LoVo (cell line): ENCODE measurements at regions not wholly inside any gene's neighbourhood (a gene's known extent, or its start where the extent isn't known, plus 50 kb on each side); places are given as distances from the start of the nearest gene placed in this dataset.

Experiments used
- DNase-seq: peaks from one replicate; pipeline ENCODE4 v3.0.0-alpha.2; 2016; ENCODE audit warnings: low spot score

DNA sequence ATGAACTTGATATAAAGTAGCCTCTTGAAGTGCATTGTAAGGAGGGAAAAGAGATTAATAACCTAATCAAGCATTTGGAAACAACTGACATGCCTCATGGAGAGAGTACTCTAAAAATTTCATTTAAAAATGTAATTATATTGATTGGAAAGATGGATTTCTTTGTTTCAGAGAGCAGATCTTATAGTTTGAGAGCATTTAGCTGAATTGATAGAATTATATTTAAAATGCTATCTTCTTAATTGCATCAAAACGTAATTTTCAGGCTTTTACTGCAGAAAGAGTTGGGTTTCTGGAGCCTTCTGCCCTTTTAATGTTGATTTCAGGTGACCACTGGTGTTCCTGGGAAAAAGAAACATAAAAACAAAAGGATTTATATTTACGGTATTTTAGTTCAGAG is 130.6 kb downstream of the EDN3 start:
- DNase-seq = no peak

DNA sequence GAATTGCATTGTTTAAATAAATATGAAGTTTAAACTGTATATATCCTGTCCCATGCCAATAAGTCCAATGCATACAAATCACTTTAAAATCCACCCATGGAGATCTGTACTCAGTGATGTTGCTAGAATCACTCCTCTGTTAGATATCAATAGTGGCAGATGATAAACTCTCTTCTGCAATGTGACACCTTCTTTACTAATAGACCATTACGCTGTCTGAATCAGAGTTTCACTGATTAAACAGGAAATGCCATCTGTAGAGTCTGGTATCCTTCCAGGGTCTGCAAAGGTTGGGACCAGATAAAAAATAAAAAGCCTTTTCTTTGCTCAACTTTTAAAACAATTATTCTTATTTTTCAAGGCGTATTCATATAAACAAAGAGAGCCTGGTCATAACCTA is 134.5 kb downstream of the EDN3 start:
- no peak for DNase-seq

GRCh38 chr20:59435518-59435917 is 135.1 kb downstream of the EDN3 start:
- DNase-seq = no peak

- no peak for DNase-seq
These were observed 137.2 kb downstream of the EDN3 start for GRCh38 chr20:59437601-59438031.

DNA sequence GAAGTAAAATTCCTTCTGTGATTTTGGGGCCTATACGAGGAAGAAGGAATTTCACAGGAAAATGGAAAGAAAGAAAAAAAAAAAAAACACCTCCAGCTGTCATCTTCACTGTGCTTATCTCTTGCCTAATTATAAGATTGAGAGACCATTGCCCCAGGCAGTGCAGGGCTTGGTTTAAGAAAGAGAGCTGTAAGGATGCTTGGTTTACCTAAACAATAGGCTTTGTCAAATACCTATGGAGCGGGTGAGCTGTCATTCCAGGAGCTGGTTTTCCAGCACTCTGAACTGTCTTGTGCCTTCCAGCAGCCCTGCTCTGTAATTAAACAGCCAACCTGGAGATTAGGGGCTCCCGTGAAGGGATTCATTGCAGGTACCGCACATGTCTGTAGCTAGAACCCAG is 137.8 kb downstream of the EDN3 start:
- no peak for DNase-seq

GRCh38 chr20:59439243-59439642 is 138.8 kb downstream of the EDN3 start:
- no peak for DNase-seq

GRCh38 chr20:59441306-59441705 is 140.9 kb downstream of the EDN3 start:
- DNase-seq = no peak

GRCh38 chr20:59441860-59442810 is 141.7 kb downstream of the EDN3 start:
- no peak for DNase-seq

- DNase-seq = no peak
These were observed 143.1 kb downstream of the EDN3 start for GRCh38 chr20:59443550-59443949.

- no peak for DNase-seq
These were observed 146.0 kb downstream of the EDN3 start for GRCh38 chr20:59446376-59446775.

DNA sequence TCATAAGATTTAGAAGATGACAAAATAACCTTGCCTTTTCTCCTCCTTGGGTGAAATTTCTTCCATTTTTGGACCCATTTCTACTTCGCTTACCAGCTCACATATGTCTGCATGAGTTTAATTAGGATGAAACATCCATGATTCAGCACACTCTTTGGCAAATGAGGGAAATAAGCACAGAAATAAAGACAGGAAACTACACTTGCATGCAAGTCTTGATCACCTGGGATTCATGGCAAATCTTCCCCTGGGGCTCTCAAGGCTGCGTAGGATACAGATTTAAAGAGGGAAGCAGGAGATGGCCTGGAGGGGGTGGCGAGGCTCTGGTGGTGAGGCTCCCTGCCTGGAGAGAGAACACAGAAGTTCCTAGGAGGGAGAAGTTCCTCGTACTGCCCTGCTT is 147.8 kb downstream of the EDN3 start:
- no peak for DNase-seq

GRCh38 chr20:59448851-59449444 is 148.5 kb downstream of the EDN3 start:
- DNase-seq = no peak

- no peak for DNase-seq
These were observed 150.7 kb downstream of the EDN3 start for GRCh38 chr20:59451066-59451630.

GRCh38 chr20:59451641-59452040 is 151.2 kb downstream of the EDN3 start:
- DNase-seq = no peak

- DNase-seq = no peak
These were observed 151.5 kb upstream of the PHACTR3 start for GRCh38 chr20:59452856-59453255.

DNA sequence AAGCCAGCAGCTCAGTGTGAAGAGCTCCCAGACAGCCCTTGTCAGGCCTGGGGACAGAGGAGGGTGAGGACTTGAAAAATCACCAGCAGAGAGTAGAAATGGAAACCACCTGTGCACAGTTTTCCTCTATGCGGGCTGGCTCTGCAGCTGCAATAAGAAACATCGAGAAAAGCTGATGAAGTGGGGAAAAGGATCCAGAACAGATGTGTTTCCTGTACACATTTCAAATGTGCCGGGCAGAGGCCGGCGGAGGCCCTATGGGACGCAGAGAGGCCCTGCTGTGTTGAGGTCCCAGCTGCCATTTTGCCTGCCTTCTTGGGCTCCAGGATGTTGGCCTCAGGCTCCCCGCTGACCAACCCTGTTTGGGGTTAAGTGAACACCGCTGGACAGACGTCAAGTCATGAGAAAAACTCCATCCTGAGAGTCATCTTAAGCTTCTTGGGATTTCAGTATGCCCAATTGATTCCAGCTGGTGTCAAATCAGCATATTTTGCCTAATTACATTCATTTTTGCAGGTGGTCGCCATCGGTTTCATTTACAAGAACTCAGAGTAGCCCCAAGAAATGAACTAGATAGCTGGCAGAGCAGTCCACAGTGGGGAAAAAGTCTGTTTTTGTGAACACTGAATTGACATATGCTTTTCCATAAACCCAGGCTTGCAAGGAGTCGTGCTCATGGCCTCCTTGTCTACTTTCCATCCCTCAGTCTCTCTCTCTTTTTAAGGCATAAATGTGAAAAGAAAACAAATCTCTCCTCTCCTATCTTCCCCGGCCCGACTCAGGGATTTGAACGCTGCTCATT is 150.4 kb upstream of the PHACTR3 start:
- no peak for DNase-seq

DNA sequence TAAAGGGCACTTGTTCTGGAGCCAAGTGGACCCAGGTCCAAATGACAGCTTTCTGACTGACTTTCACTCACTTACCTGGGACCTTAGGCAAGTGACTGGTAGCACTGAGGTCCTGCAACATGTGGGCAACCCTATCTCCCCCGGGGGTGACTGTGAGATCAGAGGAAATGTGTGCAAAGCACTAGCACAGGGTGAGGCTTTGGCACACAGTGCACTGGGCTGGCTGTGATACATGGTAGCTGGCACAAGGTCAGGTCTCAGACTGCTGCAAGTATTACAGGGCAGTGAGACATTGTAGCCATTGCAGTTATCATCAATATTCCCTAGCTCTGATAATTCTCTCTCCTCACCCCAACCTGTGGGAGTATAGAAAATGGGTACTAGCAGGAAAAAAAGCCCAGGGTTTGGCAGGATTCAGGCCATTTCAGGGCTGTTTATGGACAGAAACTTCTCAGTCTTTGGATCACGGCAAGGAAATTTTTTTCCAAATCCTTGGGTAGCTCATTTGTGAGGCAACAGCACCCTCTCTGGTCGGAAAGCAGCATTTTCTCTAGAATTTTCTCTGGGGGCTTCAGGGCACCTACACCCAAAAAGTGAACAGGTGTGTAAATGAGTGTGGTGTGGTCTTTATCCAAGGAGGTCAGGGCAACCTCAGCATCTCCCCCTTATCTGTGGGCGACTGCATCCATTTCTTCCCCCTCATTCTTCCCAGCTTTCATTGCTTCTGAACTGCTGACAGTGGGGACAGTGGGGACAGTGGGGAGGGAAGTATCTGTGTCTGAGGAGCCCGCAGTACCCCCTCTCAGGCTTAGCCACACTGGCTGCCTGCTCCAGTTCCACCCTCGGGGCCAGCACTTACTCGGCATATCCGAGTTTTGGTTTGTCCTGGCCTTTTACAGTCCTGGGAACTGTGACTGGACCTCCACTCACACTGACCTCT is 148.7 kb upstream of the PHACTR3 start:
- DNase-seq = peak; percentile 24

DNA sequence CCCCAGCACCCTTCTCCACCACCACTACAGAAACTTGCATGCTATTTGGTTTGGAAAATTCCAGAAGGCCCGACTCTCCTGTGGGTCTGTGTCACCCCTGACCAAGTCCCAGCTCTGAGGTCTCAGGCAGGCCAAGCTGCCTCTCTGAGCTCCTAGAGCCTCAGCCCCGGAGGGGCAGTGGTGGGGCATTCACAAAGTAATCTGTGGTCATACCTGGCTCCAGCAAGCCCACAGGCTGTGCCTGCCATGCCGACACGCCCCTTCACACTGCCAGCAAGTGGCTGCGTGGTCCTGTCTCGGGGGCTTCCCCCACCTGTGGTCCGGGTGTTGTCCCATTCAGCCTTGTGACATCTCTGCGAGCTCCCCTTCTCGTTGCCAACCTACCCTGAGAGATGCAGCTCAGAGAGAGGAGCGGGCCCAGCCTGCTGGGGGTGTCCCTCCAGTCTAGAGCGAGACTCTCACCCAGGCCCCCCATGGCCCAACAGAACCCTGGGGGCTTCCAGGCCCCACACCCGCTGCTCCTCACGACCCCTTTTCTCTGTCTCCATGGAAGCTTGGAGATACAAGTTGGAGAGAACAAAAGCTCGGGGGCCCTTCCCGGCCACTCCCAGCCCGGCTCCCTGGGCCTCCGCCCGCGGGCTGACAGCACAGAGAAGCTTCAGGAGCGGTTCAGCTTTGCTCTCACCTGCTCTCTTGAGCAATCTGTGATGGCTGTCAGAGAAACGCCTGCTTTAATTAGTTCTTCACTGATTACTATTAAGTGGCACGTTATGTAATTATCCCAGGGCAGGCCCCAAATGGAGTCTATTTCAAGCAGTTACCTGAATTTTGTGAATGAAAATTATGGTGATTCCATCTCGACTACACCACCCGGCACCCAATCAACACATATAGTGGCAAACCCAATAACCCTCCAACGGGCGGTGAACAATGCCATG is 147.7 kb upstream of the PHACTR3 start:
- no peak for DNase-seq

GRCh38 chr20:59458645-59459044 is 145.7 kb upstream of the PHACTR3 start:
- DNase-seq = no peak

GRCh38 chr20:59459586-59459985 is 144.8 kb upstream of the PHACTR3 start:
- no peak for DNase-seq
